ENCODE measurements at regions not wholly inside any gene's neighbourhood (a gene's known extent, or its start where the extent isn't known, plus 50 kb on each side); places are given as distances from the start of the nearest gene placed in this dataset.

DNA sequence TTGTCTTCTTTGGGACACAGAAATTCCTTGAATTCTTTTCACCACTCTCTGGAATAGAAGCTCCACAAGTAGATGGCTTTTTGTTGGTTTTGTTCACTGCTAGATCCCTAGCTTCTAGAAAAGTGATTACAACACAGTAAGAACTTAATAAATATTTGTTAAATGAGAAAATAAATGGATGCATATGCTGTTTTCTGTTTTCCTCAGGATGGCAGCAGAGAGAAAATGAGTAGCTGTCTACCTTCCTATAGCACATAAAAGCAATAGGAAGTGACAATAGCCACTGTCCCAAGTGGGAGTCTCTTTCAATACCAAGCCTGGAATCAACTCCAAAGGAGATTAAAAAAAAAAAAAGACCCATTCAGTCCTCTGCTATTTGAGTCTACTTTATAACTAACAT, 100.6 kb upstream of the NREP start:
- TF ChIP-seq, protein P1, sequence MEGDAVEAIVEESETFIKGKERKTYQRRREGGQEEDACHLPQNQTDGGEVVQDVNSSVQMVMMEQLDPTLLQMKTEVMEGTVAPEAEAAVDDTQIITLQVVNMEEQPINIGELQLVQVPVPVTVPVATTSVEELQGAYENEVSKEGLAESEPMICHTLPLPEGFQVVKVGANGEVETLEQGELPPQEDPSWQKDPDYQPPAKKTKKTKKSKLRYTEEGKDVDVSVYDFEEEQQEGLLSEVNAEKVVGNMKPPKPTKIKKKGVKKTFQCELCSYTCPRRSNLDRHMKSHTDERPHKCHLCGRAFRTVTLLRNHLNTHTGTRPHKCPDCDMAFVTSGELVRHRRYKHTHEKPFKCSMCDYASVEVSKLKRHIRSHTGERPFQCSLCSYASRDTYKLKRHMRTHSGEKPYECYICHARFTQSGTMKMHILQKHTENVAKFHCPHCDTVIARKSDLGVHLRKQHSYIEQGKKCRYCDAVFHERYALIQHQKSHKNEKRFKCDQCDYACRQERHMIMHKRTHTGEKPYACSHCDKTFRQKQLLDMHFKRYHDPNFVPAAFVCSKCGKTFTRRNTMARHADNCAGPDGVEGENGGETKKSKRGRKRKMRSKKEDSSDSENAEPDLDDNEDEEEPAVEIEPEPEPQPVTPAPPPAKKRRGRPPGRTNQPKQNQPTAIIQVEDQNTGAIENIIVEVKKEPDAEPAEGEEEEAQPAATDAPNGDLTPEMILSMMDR (conservative IDR thresholded peaks at IDR 0.05; ENCODE audit: low read length), result no peak
- TF ChIP-seq EZH2phosphoT487 (IDR thresholded peaks at IDR 0.05; ENCODE audit: borderline replicate concordance, low read depth, low read length), result no peak
